HG02623 (cell line): ENCODE measurements at regions not wholly inside any gene's neighbourhood (a gene's known extent, or its start where the extent isn't known, plus 50 kb on each side); places are given as distances from the start of the nearest gene placed in this dataset.

Experiments used
- ATAC-seq: cut with Tn5 transposase; IDR thresholded peaks from one replicate; pipeline ENCODE4 v1.9.1; 2021; ENCODE audit warnings: moderate library complexity; ENCODE audit not compliant: unreplicated experiment

DNA sequence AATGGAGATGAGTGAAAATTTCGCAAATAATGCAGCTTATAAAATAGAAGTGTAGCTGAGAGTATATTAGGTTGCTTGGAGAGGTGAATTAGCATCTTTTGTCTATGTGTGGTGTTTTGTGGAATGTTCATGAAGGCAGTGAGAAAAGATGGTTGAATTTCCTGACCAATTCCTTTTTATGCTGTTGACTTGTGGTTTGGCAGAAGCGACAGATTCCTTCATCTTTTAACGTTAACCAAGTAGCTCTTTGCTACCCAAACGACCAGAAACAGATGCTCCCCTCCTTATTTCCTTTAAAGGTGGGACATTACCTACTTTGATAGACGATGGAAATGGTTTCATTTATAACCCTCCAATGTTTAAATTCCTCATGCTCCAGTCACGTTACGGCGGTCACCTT is 390.5 kb downstream of the QKI start:
- no peak for ATAC-seq

DNA sequence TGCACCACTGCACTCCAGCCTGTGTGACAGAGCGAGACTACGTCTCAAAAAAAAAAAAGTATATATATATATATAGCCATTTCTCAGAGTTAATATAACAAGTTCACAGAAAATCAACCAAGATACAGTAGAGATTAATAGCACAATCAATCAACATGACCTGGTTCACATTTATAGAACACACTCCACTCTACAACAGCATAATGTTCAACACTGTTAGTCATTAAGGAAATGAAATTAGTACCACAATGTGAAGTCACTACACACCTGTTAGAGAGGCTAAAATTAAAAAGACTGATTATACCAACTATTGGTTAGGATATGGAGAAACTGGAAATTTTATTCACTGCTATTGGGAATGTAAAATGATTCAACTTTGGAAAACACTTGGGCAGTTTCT is 387.7 kb downstream of the QKI start:
- no peak for ATAC-seq

DNA sequence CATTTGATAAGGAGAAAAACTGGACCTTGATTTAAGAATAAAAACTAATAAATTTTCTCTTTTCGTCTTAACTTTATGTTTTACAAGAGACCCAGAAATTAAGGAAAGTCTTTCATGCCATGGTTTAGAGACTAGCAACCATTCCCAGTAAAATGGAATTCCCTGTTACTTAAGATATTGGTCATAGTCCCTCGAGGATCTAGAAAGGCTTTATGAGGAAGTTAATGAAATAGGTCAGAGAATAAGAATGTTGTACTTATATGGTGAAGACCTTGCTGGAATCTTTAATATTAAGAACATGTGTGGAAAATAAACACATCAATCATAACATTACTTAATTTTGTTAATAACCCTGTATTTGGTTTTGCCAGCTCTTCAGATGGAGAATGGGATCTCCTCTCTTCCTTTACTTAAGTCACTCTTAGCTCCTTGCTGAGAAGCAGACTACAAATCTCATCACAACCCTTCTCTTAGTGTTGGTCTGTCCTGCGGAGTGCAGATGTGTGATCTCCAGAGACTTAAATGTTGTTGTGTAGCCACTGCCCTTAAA is 382.9 kb downstream of the QKI start:
- ATAC-seq: no peak

DNA sequence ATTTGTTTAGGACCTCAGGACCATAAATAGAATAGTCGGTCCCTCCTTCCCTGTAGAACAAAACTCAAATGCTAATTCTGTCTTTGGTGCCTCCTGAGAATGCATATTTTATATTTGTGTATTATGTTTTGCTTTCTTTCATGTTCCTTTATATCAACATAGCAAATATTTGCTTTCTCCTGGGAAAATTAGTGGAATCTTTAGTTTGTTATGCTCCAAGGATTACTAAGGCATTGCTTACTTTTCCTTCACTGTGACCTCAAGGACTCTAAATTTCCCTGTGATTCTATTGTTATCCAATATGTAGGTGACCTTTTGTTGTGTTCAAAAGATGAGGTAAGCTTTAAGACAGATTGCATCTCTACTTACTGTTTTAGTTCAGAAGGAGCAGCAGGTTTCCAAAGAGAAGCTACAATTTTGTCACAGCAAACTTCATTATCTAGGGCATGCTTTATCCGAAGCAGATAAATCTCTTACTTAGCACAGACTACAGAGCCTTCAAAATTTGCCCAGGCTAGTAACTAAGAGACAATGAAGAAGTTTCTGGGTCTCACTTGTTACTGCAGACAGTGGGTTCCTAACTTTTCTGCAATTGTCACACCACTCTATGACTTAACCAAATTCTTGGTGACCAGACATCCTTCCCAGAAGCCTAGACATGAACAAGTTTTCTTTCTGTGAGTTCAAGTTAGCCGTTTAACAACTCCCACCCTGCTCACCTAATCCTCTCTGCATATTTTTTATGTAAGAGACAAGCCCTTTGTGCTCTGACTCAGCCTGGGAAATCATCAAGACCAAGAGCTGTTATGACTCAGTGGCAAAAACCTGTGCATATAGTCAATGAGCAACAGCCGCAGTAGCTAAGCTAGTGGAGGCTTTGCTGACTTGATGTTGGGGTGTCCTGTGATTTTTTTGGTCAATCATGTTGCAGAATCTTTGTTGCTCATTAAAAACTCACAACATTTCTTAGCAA is 378.8 kb downstream of the QKI start:
- peak; percentile 85 for ATAC-seq

DNA sequence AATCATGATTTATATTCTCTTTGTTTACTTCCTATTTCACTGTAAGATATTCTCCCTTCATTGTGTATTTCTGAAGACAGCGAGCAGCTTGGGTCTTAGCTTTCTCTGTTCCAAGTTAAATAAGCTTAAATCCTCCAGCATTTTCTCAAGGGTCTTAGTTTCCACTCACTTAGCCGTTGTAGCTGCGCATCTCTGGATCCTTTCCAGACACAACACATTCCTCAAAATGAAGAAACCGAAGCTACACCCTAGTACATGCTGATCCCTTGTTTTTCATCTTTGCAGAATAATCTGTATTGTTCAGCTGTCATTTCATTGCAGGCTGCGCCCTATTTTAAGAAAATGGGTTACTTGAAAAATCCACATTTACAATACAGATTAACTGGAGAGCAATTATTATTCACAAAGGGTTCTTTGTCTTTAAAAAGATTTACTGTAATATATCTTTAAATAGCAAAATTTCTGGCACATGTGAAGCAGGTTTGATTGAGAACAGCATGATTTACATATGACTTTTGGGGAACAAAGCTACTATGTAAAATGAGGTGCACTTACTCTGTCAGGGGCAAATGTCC is 375.8 kb downstream of the QKI start:
- no peak for ATAC-seq

DNA sequence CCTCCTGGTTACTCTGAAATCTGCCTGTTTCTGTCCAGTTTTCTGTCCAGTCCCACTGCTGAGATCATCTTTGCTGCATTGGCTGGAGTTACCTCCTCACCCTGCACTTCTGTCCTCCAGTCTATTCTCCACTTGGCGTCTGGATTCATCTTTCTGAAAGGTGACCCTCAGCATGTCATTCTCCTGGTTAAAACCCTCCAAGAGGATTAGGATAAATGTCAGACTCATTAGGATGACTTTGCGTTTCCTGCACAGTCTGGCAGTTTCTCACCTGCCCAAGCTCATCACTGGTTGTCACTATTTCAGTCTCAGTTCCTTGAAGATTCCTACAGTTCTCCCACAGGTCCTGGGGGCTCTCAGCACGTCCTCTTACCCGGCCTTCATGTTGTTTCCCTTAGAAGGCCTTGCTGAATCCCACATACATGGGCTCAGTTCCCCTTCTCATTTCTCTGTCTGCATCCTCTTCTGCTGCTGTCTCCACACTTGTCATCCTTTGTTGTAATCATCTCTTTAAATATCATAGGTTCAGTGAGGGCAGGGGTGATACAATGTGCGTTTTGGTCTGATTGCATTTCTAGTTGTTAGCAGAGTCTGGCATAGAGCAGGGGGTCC is 374.8 kb downstream of the QKI start:
- no peak for ATAC-seq

DNA sequence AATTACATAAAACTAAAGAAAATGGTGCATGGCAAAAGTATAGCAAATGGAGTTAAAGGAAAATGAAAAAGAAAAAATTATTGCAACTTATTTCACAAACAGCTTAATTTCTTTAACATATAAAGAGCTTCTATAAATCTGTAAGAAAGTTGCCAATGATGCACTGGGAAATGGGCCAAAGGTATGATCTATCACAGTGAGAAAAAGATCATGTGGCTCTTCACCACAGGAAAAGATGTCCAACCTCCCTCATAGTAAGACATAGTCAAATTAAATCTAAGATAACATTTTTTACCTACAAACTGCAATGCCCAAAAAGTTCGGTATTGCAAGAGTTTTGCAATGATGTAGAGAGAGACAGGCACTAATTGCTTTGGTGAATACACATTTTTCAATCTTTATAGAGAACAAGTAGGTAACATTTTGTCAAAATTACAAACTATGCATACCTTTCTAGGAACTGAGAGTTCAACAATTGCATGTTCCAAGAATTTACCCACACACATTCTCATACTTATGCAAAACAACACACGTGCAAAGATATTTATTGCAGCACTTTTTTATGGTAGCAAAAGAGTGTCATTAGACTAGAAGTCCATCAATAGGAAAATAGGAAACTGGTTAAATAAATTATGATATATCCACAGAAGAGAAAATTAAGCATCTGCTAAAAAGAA is 372.6 kb downstream of the QKI start:
- ATAC-seq: no peak

DNA sequence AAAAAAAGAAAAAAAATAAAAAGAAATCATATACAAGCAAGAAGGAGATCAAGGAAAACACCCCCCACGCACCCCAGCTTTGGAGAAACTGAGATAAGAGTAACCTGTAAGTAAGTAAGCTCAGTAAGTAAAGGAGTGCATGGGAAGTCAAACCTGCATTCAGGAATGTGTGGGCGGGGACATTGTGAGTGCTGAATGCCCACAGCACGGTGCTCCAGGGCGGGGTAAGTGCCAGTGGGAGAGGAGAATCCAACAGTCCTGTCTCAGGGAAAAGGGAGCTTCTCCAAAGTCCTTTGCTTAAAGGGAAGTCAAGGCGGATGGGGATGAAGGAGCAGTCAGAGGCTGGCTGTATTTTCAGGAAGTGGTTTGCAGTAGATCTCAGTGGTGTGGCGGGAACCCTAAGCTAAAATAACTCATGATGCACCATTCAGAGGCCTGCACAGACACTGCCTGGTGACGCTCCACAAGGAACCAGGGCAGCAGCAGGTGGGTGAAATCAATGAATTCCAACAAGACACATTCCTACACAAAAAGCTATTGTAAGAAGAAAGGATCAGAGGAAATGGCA is 368.0 kb downstream of the QKI start:
- ATAC-seq: peak; percentile 79

DNA sequence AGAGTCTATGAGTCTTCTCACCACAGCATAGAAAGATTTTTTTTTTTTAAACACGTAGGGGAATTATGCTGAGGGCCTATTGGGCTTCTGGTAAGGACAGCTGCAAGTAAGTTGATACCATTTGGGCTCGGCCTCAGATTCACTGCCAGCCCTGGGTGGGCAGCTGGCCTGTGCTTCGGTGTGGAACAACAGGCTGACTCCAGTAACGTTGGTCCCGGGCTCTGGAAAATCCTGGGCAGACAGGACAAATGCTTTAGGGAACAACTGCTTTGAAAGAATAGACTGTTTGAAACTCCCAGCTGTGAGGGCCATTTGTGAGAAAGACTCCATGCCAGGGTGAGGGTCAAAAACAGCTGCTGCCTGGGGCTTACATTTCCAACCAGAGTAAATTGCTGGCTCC is 366.5 kb downstream of the QKI start:
- ATAC-seq: no peak

DNA sequence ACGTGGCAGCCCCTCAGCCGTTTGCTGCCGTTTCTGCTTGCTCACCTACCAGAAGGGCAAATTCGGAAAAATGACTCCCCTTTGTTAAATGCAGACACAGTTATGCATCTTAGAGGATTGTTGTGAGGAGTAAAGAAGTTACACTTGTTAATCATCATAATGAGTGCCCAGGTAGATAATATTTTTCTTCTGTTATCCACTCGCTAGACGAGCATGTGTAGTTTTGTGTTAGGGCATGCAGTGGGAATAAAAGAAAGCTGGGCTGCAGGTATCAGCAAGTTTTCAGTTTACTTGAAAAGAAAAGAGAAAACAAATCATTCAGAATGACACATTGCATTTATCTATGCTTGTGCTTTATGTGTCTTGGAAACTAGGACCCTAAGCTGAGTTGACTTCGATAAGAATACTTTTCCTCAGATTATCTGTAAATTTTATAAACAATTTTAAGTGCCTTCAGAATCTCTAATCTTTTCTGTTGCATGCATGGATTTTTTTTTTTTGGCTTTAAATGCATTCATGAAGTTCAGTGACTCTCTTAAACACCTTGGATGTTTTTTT is 365.3 kb downstream of the QKI start:
- no peak for ATAC-seq

DNA sequence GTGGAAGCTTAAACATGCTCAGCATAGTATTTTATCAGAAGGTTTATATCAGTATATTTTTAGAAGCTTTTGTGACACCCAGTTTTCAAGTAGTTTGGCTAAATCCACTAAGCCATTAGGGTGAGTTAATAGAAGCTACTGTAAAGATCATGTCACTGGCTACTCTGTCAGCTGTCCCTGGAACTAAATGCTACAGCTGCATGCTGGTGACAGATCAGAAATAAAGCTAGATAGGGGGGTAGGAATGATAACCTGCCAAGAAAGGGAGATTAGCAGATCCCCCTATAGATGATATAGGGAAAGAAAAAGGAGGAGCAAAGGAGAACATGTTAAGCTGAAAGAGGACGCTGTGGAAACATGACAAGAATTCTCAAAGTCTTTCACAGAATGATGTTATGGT is 363.2 kb downstream of the QKI start:
- ATAC-seq: no peak

DNA sequence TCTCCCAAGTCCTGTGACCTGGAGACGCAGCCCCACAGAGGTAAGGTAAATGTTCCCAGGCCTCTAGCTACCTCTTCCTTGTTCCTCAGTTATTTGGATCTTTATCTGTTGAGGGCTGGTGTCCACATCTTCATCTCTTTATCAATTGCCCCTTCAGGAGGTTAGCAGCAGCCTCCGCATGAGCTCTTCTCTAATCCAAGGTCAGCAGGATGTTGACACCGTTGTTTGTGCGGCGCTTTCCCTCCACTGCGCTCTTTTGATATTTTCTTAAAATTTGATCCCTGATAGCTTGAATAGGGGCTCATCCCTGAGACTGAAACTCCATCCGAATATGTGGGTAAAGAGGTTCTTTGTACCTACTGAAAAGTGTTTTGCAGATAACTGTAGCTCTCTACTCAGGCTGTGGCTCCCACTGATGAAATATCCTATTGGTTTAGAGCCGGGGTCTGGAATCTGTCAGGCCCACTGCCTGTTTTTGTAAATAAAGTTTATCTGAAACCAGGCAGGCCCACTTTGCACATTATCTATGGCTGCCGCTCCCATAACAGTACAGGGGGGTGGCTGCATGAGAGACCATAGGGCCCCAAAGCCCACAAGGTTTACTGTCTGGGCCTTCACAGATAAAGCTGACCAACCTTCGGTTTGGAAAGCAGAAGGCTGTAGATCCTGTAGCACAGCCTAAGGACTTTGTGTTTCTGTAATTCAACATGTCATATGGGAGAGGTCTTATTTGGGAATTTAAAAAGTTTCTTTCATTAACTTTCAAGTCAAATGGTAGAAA is 362.6 kb downstream of the QKI start:
- no peak for ATAC-seq

DNA sequence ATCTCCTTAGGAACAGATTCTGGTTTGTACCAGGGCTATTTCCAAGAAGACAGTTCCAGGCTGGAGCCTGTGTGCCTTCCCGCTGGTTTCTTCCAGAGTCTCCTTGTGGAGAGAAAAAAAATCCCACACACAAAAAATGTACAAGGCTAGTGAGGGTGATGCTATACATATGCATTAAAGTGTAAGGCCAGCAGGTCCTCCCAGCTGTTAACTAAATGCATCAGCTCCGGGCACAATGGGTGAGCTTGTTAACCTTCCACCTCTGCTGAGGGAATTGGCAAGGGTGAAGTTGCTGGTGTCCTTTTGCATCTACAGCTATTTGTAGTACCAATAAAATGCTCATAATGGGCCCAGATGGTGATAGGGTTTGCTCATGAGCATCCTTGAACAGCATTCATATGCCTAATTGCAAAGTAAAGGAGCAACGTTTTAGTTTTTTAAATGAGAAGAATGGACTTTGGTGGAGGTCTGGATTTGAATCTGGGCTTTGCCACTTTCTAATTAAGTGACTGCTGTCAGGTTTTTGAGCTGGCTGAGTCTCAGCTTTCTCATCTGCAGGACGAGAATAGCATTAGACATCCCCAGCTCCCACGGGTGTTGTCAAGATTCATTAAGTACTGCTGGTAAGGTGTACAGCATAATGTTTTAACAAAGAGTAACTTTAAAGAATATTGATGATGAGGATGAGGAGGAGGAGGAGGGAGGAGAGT is 361.8 kb downstream of the QKI start:
- ATAC-seq: no peak

DNA sequence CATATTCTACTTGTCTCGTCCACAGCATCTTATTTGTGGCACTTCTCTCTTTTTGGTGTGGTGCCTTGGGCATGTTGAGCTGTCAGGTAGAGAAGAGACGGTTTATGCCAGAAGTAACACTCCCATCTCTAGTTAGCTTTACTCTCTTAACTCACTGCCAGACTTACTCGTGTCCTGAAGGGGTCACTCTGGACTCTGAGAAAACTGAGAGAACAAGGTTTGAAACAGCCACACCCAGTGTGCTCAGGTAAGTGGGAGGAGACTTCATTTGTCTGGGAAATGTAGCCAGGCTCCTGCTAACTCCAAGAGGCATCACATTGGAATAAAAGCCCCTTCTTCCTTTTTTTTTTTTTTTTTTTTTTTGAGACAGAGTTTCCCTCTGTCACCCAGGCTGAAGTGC is 360.8 kb downstream of the QKI start:
- no peak for ATAC-seq

DNA sequence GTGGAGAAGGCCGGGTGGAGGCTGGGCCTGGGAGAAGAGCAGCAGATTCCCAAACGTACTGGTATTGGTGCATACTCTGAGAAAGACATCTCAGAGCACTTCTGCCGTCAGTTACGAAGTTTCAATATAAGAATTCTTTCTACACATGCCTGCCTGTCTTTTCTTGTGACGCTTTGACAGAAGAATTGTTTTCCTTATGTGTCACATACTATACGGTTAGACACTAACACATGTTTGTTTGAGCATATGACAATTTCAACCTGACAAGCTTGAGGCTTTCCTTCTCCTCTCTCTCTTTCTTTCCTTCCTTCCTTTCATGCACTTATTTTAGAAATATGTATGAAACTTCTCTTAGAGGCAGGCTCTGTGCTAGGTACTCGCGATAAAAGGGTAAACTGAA is 360.0 kb downstream of the QKI start:
- no peak for ATAC-seq

DNA sequence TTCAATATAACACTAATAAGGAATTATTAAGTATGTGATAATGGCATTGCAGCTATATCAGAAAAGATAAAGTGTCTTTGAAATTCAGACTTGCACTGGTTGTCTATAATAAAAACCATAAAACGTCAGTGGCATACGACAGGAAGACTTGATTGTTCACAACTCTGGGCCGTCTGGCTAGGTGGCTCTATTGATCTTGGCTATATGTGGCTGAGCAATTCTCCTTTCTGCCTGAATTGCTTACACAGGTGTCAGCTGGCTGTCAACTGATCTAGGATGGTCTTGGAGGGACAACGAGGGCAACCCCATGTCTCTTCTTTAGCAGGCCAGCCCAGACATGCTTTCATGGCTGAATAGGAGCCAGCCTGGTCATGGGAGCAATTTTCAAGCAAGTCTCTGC is 359.1 kb downstream of the QKI start:
- no peak for ATAC-seq

DNA sequence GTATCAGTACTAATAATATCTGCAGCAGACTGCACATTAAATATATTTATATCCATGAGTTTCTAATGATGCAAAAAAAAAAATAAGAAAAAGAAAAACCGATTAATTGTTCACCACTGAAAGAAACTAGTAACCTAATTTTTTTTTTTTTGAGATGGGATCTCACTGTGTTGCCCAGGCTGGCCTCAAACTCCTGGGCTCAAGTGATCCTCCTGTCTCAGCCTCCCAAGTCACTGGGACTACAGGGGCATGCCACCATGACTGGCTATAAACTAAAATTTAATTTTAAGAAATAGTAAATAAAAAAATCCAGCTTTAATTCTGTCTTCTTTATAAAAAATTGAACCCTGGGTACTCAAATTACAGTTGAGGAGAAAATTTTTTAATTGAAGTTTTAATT is 358.2 kb downstream of the QKI start:
- no peak for ATAC-seq

DNA sequence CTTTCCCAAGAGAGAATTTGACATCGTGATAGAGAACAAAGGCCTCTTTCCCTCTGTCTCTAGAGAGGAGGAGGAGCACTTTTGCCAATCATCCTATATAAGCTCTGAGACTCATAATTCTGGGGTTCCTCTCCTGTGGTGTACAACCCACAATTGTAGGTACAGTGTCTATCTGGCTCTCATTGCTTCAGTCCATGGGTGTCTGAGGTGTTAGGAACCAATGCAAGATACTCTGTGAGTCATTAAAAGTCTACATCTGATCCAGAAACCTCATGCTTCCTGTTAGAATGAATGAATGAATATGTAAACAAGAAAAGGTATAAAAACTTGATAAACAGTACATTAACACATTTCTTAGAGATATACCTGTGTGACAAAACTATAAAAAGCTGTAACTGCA is 356.7 kb downstream of the QKI start:
- ATAC-seq: no peak

DNA sequence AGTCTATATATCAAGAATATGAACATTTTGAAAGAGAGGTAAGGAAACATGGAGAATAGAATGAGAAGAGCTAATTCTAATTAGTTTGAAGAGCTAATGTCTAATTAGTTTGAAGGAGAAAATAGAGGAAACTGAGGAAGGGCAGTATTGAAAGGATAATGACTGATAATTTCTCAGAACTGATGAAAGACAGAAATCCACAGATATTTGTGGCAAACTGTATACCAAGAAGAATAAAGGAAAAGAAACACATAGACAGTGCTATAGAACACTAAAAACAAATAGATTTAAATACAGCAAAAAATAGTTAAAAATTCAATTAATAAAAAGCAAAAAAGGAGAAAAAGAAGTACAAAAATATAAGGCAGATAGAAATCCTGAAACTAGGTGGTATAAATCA is 354.4 kb downstream of the QKI start:
- ATAC-seq: no peak
